SU-DHL-6 (cell line): ENCODE measurements at regions not wholly inside any gene's neighbourhood (a gene's known extent, or its start where the extent isn't known, plus 50 kb on each side); places are given as distances from the start of the nearest gene placed in this dataset.

Experiments used
- CTCF ChIP-seq: fragments of 200-600 bp; sonication (generic); IDR thresholded peaks from one replicate; pipeline ENCODE4 v1.5.1; 2017; ENCODE audit warnings: antibody characterized with exemption, mild to moderate bottlenecking, low read length, moderate library complexity; ENCODE audit not compliant: insufficient read depth, poor library complexity, severe bottlenecking
- EZH2phosphoT487 ChIP-seq: fragments of 200-600 bp; sonication (generic), shearing (Covaris generic); conservative IDR thresholded peaks from 2 replicates; pipeline ENCODE4 v1.6.1; 2018; ENCODE audit warnings: mild to moderate bottlenecking, antibody characterized with exemption, low read length, moderate library complexity, mixed read lengths

- no peak for TF ChIP-seq CTCF
- no peak for TF ChIP-seq EZH2phosphoT487
These were observed 111.8 kb upstream of the SEMA6A start for GRCh38 chr5:116686438-116686837.
